ENCODE measurements at regions not wholly inside any gene's neighbourhood (a gene's known extent, or its start where the extent isn't known, plus 50 kb on each side); places are given as distances from the start of the nearest gene placed in this dataset.

DNA sequence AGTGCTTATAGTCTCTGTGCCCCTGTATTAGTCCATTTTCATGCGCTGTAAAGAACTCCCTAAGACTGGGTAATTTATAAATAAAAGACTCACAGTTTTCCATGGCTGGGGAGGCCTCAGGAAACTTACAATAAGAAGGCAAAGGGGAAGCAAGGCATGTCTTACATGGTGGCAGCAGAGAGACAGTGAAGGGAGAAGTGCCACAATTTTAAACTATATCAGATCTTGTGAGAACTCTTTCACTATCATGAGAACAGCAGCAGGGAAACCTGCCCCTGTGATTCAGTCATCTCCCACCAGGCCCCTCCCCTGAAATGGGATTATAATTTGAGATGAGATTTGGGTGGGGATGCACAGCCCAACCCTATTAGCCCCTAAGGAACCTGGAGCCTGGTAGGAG, 243.2 kb downstream of the EDEM1 start:
- peaks cover 0 to 15% (median 6%) of the 10 kb centered on the region in 6 donors for H3K4me1 ChIP-seq
- intact Hi-C loops (cut with DNase I; ENCODE audit: low total_unique reads), result no loop called here
- 88 to 93% (median 91%) methylated on average over 1 of the region's 1 CpG for WGBS, 5 donors

GRCh38 chr3:5431146-5431545, 243.6 kb downstream of the EDEM1 start:
- no peaks in the 10 kb centered on the region for H3K36me3 ChIP-seq
- peaks cover 0 to 12% (median 5%) of the 10 kb centered on the region in 6 donors for H3K4me1 ChIP-seq
- no peaks in the 10 kb centered on the region for H3K27me3 ChIP-seq (replicated peaks in 1 of 7)
- H3K4me3 ChIP-seq, result no peak overlapping the region
- H3K9me3 ChIP-seq, result no peaks in the 10 kb centered on the region
- TF ChIP-seq POLR2A (IDR thresholded peaks at IDR 0.05), result no peak
- H3K27ac ChIP-seq, result no peak overlapping the region
- 77 to 91% (median 81%) methylated on average over 4 of the region's 4 CpGs for WGBS, 5 donors
- intact Hi-C loops (cut with DNase I; ENCODE audit: low total_unique reads), result no loop called here
- no peak for DNase-seq

More for the DNA sequence above, 243.2 kb downstream of the EDEM1 start:
- Histone ChIP-seq H3K4me3 (no peak overlapping the region), H3K27ac (no peak overlapping the region), H3K27me3 (replicated peaks in 1 of 7) (no peaks in the 10 kb centered on the region), H3K9me3 (no peaks in the 10 kb centered on the region), H3K36me3 (no peaks in the 10 kb centered on the region)
- no peak for DNase-seq
- TF ChIP-seq POLR2A (IDR thresholded peaks at IDR 0.05) (no peak), POLR2AphosphoS5 (IDR thresholded peaks at IDR 0.05) (no peak)
- TF ChIP-seq, protein P1, sequence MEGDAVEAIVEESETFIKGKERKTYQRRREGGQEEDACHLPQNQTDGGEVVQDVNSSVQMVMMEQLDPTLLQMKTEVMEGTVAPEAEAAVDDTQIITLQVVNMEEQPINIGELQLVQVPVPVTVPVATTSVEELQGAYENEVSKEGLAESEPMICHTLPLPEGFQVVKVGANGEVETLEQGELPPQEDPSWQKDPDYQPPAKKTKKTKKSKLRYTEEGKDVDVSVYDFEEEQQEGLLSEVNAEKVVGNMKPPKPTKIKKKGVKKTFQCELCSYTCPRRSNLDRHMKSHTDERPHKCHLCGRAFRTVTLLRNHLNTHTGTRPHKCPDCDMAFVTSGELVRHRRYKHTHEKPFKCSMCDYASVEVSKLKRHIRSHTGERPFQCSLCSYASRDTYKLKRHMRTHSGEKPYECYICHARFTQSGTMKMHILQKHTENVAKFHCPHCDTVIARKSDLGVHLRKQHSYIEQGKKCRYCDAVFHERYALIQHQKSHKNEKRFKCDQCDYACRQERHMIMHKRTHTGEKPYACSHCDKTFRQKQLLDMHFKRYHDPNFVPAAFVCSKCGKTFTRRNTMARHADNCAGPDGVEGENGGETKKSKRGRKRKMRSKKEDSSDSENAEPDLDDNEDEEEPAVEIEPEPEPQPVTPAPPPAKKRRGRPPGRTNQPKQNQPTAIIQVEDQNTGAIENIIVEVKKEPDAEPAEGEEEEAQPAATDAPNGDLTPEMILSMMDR (IDR thresholded peaks at IDR 0.05 in 8 of 11, conservative IDR thresholded peaks at IDR 0.05 in 3 of 11), result no peak

DNA sequence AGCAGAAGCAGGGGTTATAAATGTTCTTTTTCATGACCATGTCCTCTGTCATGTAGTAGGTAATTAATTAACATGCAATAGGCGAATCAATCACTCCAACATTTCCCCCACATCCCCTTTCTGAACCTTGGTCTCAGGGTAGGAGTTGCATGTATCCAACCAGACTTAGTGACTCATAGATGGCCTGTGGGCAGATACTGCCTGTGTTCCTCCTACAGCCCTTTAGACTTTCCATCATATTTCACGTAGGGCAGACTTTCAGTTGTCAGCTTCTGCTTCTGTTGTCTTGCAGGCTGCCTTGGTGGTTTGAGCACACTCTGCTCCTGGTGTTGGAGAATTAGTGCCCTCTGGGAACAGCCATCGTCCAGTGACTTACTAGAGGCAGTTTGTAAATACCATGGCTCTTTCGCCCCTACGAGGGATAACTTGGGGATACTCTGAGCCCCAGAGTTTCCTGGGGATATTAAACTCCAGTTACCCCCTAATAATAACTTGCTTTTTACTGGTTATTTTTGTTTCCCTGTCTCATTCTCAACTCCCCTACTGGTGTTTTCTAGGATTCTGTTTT, 244.4 kb downstream of the EDEM1 start:
- 66 to 84% (median 70%) methylated on average over 5 of the region's 5 CpGs for WGBS, 5 donors
- TF ChIP-seq POLR2A (IDR thresholded peaks at IDR 0.05), result no peak
- TF ChIP-seq, protein P1 (IDR thresholded peaks at IDR 0.05 in 8 of 11, conservative IDR thresholded peaks at IDR 0.05 in 3 of 11), result no peak
- TF ChIP-seq POLR2AphosphoS5 (IDR thresholded peaks at IDR 0.05), result no peak
- H3K36me3 ChIP-seq, result no peaks in the 10 kb centered on the region
- H3K27me3 ChIP-seq (replicated peaks in 1 of 7), result no peaks in the 10 kb centered on the region
- intact Hi-C loops (cut with DNase I; ENCODE audit: low total_unique reads), result no loop called here
- no peak overlapping the region for H3K4me3 ChIP-seq
- H3K4me1 ChIP-seq, result peaks cover 0 to 5% (median 0%) of the 10 kb centered on the region in 6 donors
- DNase-seq, result no peak
- H3K27ac ChIP-seq, result no peak overlapping the region
- H3K9me3 ChIP-seq, result no peaks in the 10 kb centered on the region

DNA sequence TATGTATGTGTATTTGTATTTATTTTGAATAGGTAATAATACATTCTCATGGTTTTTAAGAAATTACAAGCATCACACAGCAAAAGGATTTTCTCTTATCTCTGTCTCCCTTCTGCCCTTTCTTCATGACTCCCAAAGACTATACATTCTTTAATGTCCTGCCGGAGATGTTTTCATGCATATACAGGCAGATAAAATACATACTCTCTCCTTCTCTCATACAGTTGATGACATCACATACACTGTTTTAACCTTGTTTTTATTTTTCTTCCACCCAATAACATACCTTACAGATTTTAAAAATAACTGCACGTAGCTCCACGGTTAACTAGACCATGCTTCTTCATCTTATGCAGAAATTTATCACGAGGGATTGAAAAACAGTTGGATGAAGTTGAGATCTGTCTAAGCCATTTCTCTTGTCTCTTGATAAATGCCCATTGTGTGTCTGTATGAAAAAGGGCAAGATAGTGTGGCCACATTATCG, 249.8 kb downstream of the EDEM1 start:
- peaks cover 0 to 4% (median 0%) of the 10 kb centered on the region in 6 donors for H3K4me1 ChIP-seq
- TF ChIP-seq, protein P1 (IDR thresholded peaks at IDR 0.05 in 8 of 11, conservative IDR thresholded peaks at IDR 0.05 in 3 of 11), result no peak
- no peak for TF ChIP-seq POLR2A (IDR thresholded peaks at IDR 0.05)
- no peak for TF ChIP-seq POLR2AphosphoS5 (IDR thresholded peaks at IDR 0.05)
- no peaks in the 10 kb centered on the region for H3K36me3 ChIP-seq
- no peak overlapping the region for H3K27ac ChIP-seq
- H3K9me3 ChIP-seq, result no peaks in the 10 kb centered on the region
- DNase-seq, result no peak
- 85 to 94% (median 87%) methylated on average over 5 of the region's 5 CpGs for whole genome bisulfite sequencing, 5 donors
- intact Hi-C loops (cut with DNase I; ENCODE audit: low total_unique reads), result no loop called here
- no peak overlapping the region for H3K4me3 ChIP-seq
- no peaks in the 10 kb centered on the region for H3K27me3 ChIP-seq (replicated peaks in 1 of 7)

All from spleen (tissue), 11 donors.